Suprapubic skin (tissue), 3 donors: ENCODE measurements at regions not wholly inside any gene's neighbourhood (a gene's known extent, or its start where the extent isn't known, plus 50 kb on each side); places are given as distances from the start of the nearest gene placed in this dataset.

Source experiments
- CTCF ChIP-seq, 2 donors: fragments of 200-600 bp in 1 of 2; fragments of 450-650 bp in 1 of 2; sonication (generic) in 1 of 2; IDR thresholded peaks; one replicate each; pipeline ENCODE4 v1.5.1; 2016 to 2019; ENCODE audit warnings: antibody characterized with exemption in 2 of 2, mild to moderate bottlenecking in 1 of 2, moderate library complexity in 1 of 2
- EP300 ChIP-seq: sonication (generic); formaldehyde crosslinking; IDR thresholded peaks from one replicate; pipeline ENCODE4 v1.6.1; 2017; ENCODE audit warnings: antibody characterized with exemption
- POLR2A ChIP-seq, 2 donors: fragments of 450-650 bp; IDR thresholded peaks; one replicate each; pipeline ENCODE4 v1.6.1; 2017; ENCODE audit warnings: antibody characterized with exemption in 2 of 2, mild to moderate bottlenecking in 2 of 2, moderate library complexity in 2 of 2

GRCh38 chr3:110734524-110734923 lies 337.1 kb upstream of the NECTIN3 start:
- TF ChIP-seq CTCF (IDR thresholded peaks at IDR 0.05) (no peak), EP300 (no peak), POLR2A (IDR thresholded peaks at IDR 0.05) (no peak)
